GM21381 (cell line): ENCODE measurements at regions not wholly inside any gene's neighbourhood (a gene's known extent, or its start where the extent isn't known, plus 50 kb on each side); places are given as distances from the start of the nearest gene placed in this dataset.
"Not testable (repeated sequence)": the region's sequence is repeated elsewhere in the genome, so short reads cannot be mapped to it uniquely, and the experiment has no call there.

Source experiments
- ATAC-seq: cut with Tn5 transposase; IDR thresholded peaks from one replicate; pipeline ENCODE4 v1.9.1; 2021; ENCODE audit warnings: mild to moderate bottlenecking, moderate library complexity; ENCODE audit not compliant: unreplicated experiment

- ATAC-seq, result no peak
These were observed 155.0 kb upstream of the SEMA3C start for GRCh38 chr7:81073931-81074251.

GRCh38 chr7:81070956-81071355 is 152.1 kb upstream of the SEMA3C start:
- ATAC-seq, result no peak

- ATAC-seq, result no peak
These were observed 147.9 kb upstream of the SEMA3C start for GRCh38 chr7:81066797-81067196.

- ATAC-seq, result no peak
These were observed 145.6 kb upstream of the SEMA3C start for GRCh38 chr7:81064426-81064825.

- ATAC-seq, result no peak
These were observed 143.9 kb upstream of the SEMA3C start for GRCh38 chr7:81062755-81063154.

- ATAC-seq, result not testable (repeated sequence)
These were observed 138.6 kb upstream of the SEMA3C start for GRCh38 chr7:81057469-81057868.

- no peak for ATAC-seq
These were observed 134.8 kb upstream of the SEMA3C start for GRCh38 chr7:81053623-81054022.

- no peak for ATAC-seq
These were observed 133.1 kb upstream of the SEMA3C start for GRCh38 chr7:81051811-81052413.

GRCh38 chr7:81045491-81046030 is 126.7 kb upstream of the SEMA3C start:
- ATAC-seq, result no peak

- not testable (repeated sequence) for ATAC-seq
These were observed 123.8 kb upstream of the SEMA3C start for GRCh38 chr7:81042646-81043045.

- ATAC-seq, result no peak
These were observed 121.6 kb upstream of the SEMA3C start for GRCh38 chr7:81040496-81040895.

GRCh38 chr7:81036871-81037270 is 118.0 kb upstream of the SEMA3C start:
- no peak for ATAC-seq

- no peak for ATAC-seq
These were observed 117.2 kb upstream of the SEMA3C start for GRCh38 chr7:81036057-81036456.

- ATAC-seq, result no peak
These were observed 113.1 kb upstream of the SEMA3C start for GRCh38 chr7:81031996-81032395.

- no peak for ATAC-seq
These were observed 112.4 kb upstream of the SEMA3C start for GRCh38 chr7:81031243-81031642.

GRCh38 chr7:81030472-81030871 is 111.6 kb upstream of the SEMA3C start:
- no peak for ATAC-seq

GRCh38 chr7:81029511-81029910 is 110.7 kb upstream of the SEMA3C start:
- no peak for ATAC-seq

GRCh38 chr7:81025360-81025759 is 106.5 kb upstream of the SEMA3C start:
- no peak for ATAC-seq

- no peak for ATAC-seq
These were observed 96.1 kb upstream of the SEMA3C start for GRCh38 chr7:81014908-81015307.

- no peak for ATAC-seq
These were observed 95.4 kb upstream of the SEMA3C start for GRCh38 chr7:81014266-81014665.

GRCh38 chr7:81013083-81013817 is 94.4 kb upstream of the SEMA3C start:
- ATAC-seq, result no peak

- no peak for ATAC-seq
These were observed 90.0 kb upstream of the SEMA3C start for GRCh38 chr7:81008901-81009300.

- ATAC-seq, result no peak
These were observed 88.2 kb upstream of the SEMA3C start for GRCh38 chr7:81007051-81007450.
